ENCODE measurements at regions not wholly inside any gene's neighbourhood (a gene's known extent, or its start where the extent isn't known, plus 50 kb on each side); places are given as distances from the start of the nearest gene placed in this dataset.
"Not testable (repeated sequence)": the region's sequence is repeated elsewhere in the genome, so short reads cannot be mapped to it uniquely, and the experiment has no call there.

DNA sequence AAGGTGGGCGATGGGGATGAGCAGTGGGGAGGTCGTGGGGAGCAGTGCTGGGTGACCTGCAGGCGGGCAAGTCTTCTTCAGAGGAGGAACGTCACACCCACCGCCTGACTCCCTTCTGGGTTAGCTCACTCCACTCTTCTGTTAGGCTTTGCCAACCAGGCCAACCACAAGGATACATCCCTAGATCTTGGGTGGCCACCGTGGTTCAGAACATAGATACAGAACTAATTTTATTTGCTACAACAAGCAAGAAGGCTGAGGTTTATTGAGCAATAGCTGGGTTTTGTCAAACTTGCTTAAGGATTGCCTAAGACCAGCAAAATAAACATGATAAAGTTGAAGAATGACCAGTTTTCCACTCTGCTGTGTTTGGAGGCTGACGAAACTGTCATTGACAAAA, 109.4 kb downstream of the DACT1 start:
- no peaks in the 10 kb centered on the region for H3K36me3 Mint-ChIP-seq (ENCODE audit: insufficient read depth, unreplicated experiment)
- CTCF ChIA-PET: no interaction called here
- intact Hi-C loops (cut with micrococcal nuclease; ENCODE audit: unreplicated experiment): no loop called here
- H3K4me1 Mint-ChIP-seq (ENCODE audit: low read depth, unreplicated experiment): no peaks in the 10 kb centered on the region
- POLR2A ChIA-PET: no interaction called here
- no peaks in the 10 kb centered on the region for H3K36me3 ChIP-seq (ENCODE audit: control insufficient read depth, insufficient read depth, low read length)
- no peaks in the 10 kb centered on the region for H3K9me3 ChIP-seq
- no peak overlapping the region for H3K4me3 ChIP-seq (ENCODE audit: low read depth, low read length)
- BruUV-seq (replicated peaks): no TSS peak
- DNase-seq: peak in 1 of 2 experiments; percentile 14
- H3K4me3 Mint-ChIP-seq (ENCODE audit: unreplicated experiment): no peak overlapping the region
- H3K9me3 Mint-ChIP-seq (ENCODE audit: unreplicated experiment): no peaks in the 10 kb centered on the region
- 0 out of 2 replicates have a peak, but pooled peaks cover 5% of the 10 kb centered on the region for H3K4me1 ChIP-seq
- H3K27ac Mint-ChIP-seq (ENCODE audit: unreplicated experiment): no peak overlapping the region
- TF ChIP-seq, protein P1, sequence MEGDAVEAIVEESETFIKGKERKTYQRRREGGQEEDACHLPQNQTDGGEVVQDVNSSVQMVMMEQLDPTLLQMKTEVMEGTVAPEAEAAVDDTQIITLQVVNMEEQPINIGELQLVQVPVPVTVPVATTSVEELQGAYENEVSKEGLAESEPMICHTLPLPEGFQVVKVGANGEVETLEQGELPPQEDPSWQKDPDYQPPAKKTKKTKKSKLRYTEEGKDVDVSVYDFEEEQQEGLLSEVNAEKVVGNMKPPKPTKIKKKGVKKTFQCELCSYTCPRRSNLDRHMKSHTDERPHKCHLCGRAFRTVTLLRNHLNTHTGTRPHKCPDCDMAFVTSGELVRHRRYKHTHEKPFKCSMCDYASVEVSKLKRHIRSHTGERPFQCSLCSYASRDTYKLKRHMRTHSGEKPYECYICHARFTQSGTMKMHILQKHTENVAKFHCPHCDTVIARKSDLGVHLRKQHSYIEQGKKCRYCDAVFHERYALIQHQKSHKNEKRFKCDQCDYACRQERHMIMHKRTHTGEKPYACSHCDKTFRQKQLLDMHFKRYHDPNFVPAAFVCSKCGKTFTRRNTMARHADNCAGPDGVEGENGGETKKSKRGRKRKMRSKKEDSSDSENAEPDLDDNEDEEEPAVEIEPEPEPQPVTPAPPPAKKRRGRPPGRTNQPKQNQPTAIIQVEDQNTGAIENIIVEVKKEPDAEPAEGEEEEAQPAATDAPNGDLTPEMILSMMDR (IDR thresholded peaks at IDR 0.05; ENCODE audit: insufficient read depth in 1 of 2, low read depth in 1 of 2, low read length in 1 of 2, severe bottlenecking in 1 of 2, unreplicated experiment in 1 of 2): no peak
- no peaks in the 10 kb centered on the region for H3K27me3 Mint-ChIP-seq (ENCODE audit: insufficient read depth, unreplicated experiment)
- no peaks in the 10 kb centered on the region for H3K27me3 ChIP-seq (replicated peaks; ENCODE audit: control insufficient read depth, insufficient read depth, low read length)

DNA sequence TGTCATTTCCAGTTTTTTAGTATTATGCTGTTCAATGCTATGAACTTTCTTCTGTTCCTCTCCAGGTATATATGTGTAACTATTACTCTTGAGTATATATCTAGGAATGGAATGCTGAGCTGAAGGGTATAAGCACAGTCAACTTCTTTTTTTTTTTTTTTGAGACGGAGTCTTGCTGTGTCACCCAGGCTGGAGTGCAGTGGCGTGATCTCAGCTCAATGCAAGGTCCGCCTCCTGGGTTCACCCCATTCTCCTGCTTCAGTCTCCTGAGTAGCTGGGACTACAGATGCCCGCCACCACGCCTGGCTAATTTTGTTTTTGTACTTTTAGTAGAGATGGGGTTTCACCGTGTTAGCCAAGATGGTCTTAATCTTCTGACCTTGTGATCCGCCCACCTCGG, 110.5 kb downstream of the DACT1 start:
- H3K9me3 Mint-ChIP-seq (ENCODE audit: unreplicated experiment); POLR2A ChIA-PET; H3K4me1 Mint-ChIP-seq (ENCODE audit: low read depth, unreplicated experiment); H3K27me3 Mint-ChIP-seq (ENCODE audit: insufficient read depth, unreplicated experiment); H3K4me1 ChIP-seq; BruUV-seq (replicated peaks); DNase-seq; H3K36me3 ChIP-seq (ENCODE audit: control insufficient read depth, insufficient read depth, low read length); H3K9me3 ChIP-seq; CTCF ChIA-PET; H3K27ac Mint-ChIP-seq (ENCODE audit: unreplicated experiment); H3K27me3 ChIP-seq (replicated peaks; ENCODE audit: control insufficient read depth, insufficient read depth, low read length); intact Hi-C loops (cut with micrococcal nuclease; ENCODE audit: unreplicated experiment); H3K36me3 Mint-ChIP-seq (ENCODE audit: insufficient read depth, unreplicated experiment); H3K4me3 ChIP-seq (ENCODE audit: low read depth, low read length); H3K4me3 Mint-ChIP-seq (ENCODE audit: unreplicated experiment): not testable (repeated sequence)

- Mint-ChIP-seq H3K27ac (ENCODE audit: unreplicated experiment) (no peak overlapping the region), H3K27me3 (ENCODE audit: insufficient read depth, unreplicated experiment) (no peaks in the 10 kb centered on the region), H3K36me3 (ENCODE audit: insufficient read depth, unreplicated experiment) (no peaks in the 10 kb centered on the region), H3K9me3 (ENCODE audit: unreplicated experiment) (no peaks in the 10 kb centered on the region), H3K4me3 (ENCODE audit: unreplicated experiment) (no peak overlapping the region), H3K4me1 (ENCODE audit: low read depth, unreplicated experiment) (no peaks in the 10 kb centered on the region)
- ChIA-PET CTCF (no interaction called here), POLR2A (no interaction called here)
- TF ChIP-seq, protein P1 (IDR thresholded peaks at IDR 0.05; ENCODE audit: insufficient read depth in 1 of 2, low read depth in 1 of 2, low read length in 1 of 2, severe bottlenecking in 1 of 2, unreplicated experiment in 1 of 2): no peak
- no peak overlapping the region for H3K4me3 ChIP-seq (ENCODE audit: low read depth, low read length)
- no peaks in the 10 kb centered on the region for H3K27me3 ChIP-seq (replicated peaks; ENCODE audit: control insufficient read depth, insufficient read depth, low read length)
- H3K36me3 ChIP-seq (ENCODE audit: control insufficient read depth, insufficient read depth, low read length): no peaks in the 10 kb centered on the region
- DNase-seq: no peak
- H3K9me3 ChIP-seq: no peaks in the 10 kb centered on the region
- intact Hi-C loops (cut with micrococcal nuclease; ENCODE audit: unreplicated experiment): no loop called here
- no TSS peak for BruUV-seq (replicated peaks)
- 0 out of 2 replicates have a peak, but pooled peaks cover 5% of the 10 kb centered on the region for H3K4me1 ChIP-seq
These were observed 111.4 kb downstream of the DACT1 start for GRCh38 chr14:58749066-58749669.
